HG03469 (cell line): ENCODE measurements at regions not wholly inside any gene's neighbourhood (a gene's known extent, or its start where the extent isn't known, plus 50 kb on each side); places are given as distances from the start of the nearest gene placed in this dataset.

Source experiments
- ATAC-seq: cut with Tn5 transposase; IDR thresholded peaks from one replicate; pipeline ENCODE4 v1.9.1; 2021; ENCODE audit warnings: mild to moderate bottlenecking, moderate library complexity, moderate number of reproducible peaks; ENCODE audit not compliant: unreplicated experiment

- ATAC-seq, result no peak
Observed at GRCh38 chr4:74674750-74675149, 119.6 kb downstream of the BTC start.

DNA sequence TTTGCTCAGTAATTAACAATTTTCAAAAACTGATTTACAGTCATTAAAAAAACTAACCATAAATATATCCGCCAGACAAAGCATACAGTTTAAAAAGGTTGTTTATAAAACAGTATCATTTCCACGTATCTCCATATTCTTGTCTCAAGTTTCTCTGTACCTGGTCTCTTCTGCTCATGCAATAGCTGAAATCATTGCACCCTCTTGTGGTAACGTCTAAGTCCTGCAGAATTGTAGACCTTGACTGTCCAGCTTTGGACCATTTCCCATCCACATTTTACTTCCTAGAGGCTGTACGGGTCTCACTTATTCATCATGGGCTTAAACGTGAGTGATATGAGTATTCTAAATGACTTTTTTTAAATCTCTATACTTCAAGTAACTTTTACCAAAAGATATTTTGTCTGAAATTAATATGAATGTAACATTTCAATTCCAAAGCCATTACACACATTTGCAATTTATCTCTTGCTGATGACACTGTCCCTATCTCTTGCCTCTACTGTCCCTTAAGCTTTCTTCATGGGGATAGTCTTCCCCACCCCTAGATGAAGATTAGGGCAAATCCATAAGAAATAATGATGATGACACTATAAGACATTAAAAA is 118.5 kb downstream of the BTC start:
- ATAC-seq, result peak; percentile 43

GRCh38 chr4:74682567-74683359 is 111.6 kb downstream of the BTC start:
- no peak for ATAC-seq

GRCh38 chr4:74692972-74693371 is 101.4 kb downstream of the BTC start:
- no peak for ATAC-seq
